Heart left ventricle (tissue), 16 donors: ENCODE measurements at regions not wholly inside any gene's neighbourhood (a gene's known extent, or its start where the extent isn't known, plus 50 kb on each side); places are given as distances from the start of the nearest gene placed in this dataset.

Experiments
- ATAC-seq, 4 donors: fragments of 200-7000 bp; cut with Tn5 transposase; one replicate each; pipeline ENCODE4 v1.9.1; 2020 to 2022; ENCODE audit warnings: moderate library complexity in 4 of 4, mild to moderate bottlenecking in 3 of 4, moderate number of reproducible peaks in 1 of 4
- DNase-seq, 5 donors: peaks; one replicate each; pipeline ENCODE4 v3.0.0-alpha.2; 2020
- H3K27ac ChIP-seq, 12 donors: fragments of 200-600 bp; sonication (generic) in 4 of 12; one replicate each; pipeline versions ENCODE4 v1.5.0 to v1.8.0; 2016 to 2022; ENCODE audit warnings: mild to moderate bottlenecking in 2 of 12
- H3K27me3 ChIP-seq, 9 donors: fragments of 200-600 bp; sonication (generic) in 2 of 9; one replicate each; pipeline versions ENCODE4 v1.5.1 to v1.8.0; 2016 to 2022; ENCODE audit warnings: mild to moderate bottlenecking in 3 of 9
- H3K36me3 ChIP-seq, 9 donors: fragments of 200-600 bp; sonication (generic) in 2 of 9; one replicate each; pipeline versions ENCODE4 v1.5.0 to v1.8.0; 2018 to 2022; ENCODE audit warnings: mild to moderate bottlenecking in 2 of 9
- H3K4me1 ChIP-seq, 12 donors: fragments of 200-600 bp; sonication (generic) in 4 of 12; one replicate each; pipeline versions ENCODE4 v1.5.0 to v1.8.0; 2016 to 2022; ENCODE audit warnings: mild to moderate bottlenecking in 3 of 12
- H3K4me3 ChIP-seq, 12 donors: fragments of 200-600 bp; sonication (generic) in 4 of 12; one replicate each; pipeline versions ENCODE4 v1.5.0 to v1.8.0; 2017 to 2022; ENCODE audit warnings: mild to moderate bottlenecking in 9 of 12, moderate library complexity in 4 of 12
- H3K9me3 ChIP-seq, 12 donors: fragments of 200-600 bp; sonication (generic) in 4 of 12; one replicate each; pipeline versions ENCODE4 v1.5.0 to v1.8.0; 2016 to 2022; ENCODE audit warnings: mild to moderate bottlenecking in 1 of 12
- POLR2A ChIP-seq, 2 donors: fragments of 450-650 bp; IDR thresholded peaks; one replicate each; pipeline ENCODE4 v1.6.1; 2017; ENCODE audit warnings: antibody characterized with exemption in 2 of 2, mild to moderate bottlenecking in 2 of 2, moderate library complexity in 2 of 2
- WGBS, 4 donors: extraction: QIAGEN DNeasy Blood & Tissue Kit in 2 of 4; methylation state at CpG; one replicate each; pipeline versions ENCODE4 v1.1.5 to v1.1.7; 2013 to 2018; 5-methylcytosine and 5-hydroxymethylcytosine counted together
- intact Hi-C, 10 donors: fragments of 100-400 bp; cut with DNase I; formaldehyde crosslinking; loops; one replicate each; pipeline versions ENCODE4 v1.11.1 to v1.14.2; 2022
- TF ChIP-seq, protein P1 (sequence below), 12 donors: fragments of 200-600 bp; sonication (generic) in 4 of 12; IDR thresholded peaks; one replicate each; pipeline versions ENCODE4 v1.5.0 to v1.8.0; 2018 to 2022; ENCODE audit warnings: antibody characterized with exemption in 12 of 12, mild to moderate bottlenecking in 5 of 12
- donor health status: ischemic (EF 13 %, LVEDD 7.1; RV severe dilation, severe dysfunction).
- donor health status: healthy with polysubstance abuse.
- donor health status: DM: no; HTN: yes; CAD: no.
- donor health status: DM: no; HTN: no; CAD: no.
- donor health status: ischemic (EF 25% LVEDD 6.9; RV normal size, moderate dysfunction).
- donor health status: ischemic (EF 25% LVEDD 5.7; RV mildly dilated, moderate dysfunction).
- donor health status: healthy.
- donor health status: DM: yes; HTN: yes; CAD: no.
- donor health status: ischemic (EF 35%, LVEDD 5.7; RV mildly dilated, moderate dysfunction).
- donor health status: nonischemic (EF 11% LVEDD 7.7; RV severe dilation, severe dysfunction).
- donor health status: DM: yes; HTN: yes; CAD: no.
- donor health status: PGD.
- donor health status: ischemic (EF 29% LVEDD 5.4; RV normal size, mild dysfunction).
- donor health status: nonischemic (EF 23%, LVEDD 6.1; RV moderate dilation, normal function).

DNA sequence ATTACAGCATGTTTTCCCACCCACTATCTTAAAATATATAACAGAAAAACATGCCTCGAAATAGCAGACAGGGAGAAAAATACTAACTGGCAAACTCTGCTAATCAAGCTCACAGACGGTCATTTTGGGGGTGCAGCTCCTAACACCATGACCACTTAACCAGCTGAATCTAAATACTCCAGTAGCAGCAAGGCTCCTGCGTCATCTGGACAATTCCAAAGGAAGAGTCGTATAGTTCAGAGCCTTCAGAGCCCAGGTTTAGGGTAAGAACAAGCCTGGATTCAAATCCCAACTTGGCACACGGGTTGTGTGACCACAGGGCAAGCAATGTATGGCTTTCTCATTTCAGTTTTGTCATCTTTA, 81.3 kb upstream of the COL21A1 start:
- Histone ChIP-seq H3K9me3 (no peaks in the 10 kb centered on the region), H3K4me1 (peaks cover 0 to 3% (median 0%) of the 10 kb centered on the region in 12 donors), H3K27ac (no peak overlapping the region), H3K36me3 (no peaks in the 10 kb centered on the region), H3K27me3 (no peaks in the 10 kb centered on the region), H3K4me3 (no peak overlapping the region)
- DNase-seq (no peak), ATAC-seq (no peak)
- intact Hi-C loops = no loop called here
- no peak for TF ChIP-seq POLR2A (IDR thresholded peaks at IDR 0.05)
- TF ChIP-seq, protein P1, sequence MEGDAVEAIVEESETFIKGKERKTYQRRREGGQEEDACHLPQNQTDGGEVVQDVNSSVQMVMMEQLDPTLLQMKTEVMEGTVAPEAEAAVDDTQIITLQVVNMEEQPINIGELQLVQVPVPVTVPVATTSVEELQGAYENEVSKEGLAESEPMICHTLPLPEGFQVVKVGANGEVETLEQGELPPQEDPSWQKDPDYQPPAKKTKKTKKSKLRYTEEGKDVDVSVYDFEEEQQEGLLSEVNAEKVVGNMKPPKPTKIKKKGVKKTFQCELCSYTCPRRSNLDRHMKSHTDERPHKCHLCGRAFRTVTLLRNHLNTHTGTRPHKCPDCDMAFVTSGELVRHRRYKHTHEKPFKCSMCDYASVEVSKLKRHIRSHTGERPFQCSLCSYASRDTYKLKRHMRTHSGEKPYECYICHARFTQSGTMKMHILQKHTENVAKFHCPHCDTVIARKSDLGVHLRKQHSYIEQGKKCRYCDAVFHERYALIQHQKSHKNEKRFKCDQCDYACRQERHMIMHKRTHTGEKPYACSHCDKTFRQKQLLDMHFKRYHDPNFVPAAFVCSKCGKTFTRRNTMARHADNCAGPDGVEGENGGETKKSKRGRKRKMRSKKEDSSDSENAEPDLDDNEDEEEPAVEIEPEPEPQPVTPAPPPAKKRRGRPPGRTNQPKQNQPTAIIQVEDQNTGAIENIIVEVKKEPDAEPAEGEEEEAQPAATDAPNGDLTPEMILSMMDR (IDR thresholded peaks at IDR 0.05) = no peak
- 80 to 83% (median 81%) methylated on average over 5 of the region's 5 CpGs for WGBS, 4 donors

DNA sequence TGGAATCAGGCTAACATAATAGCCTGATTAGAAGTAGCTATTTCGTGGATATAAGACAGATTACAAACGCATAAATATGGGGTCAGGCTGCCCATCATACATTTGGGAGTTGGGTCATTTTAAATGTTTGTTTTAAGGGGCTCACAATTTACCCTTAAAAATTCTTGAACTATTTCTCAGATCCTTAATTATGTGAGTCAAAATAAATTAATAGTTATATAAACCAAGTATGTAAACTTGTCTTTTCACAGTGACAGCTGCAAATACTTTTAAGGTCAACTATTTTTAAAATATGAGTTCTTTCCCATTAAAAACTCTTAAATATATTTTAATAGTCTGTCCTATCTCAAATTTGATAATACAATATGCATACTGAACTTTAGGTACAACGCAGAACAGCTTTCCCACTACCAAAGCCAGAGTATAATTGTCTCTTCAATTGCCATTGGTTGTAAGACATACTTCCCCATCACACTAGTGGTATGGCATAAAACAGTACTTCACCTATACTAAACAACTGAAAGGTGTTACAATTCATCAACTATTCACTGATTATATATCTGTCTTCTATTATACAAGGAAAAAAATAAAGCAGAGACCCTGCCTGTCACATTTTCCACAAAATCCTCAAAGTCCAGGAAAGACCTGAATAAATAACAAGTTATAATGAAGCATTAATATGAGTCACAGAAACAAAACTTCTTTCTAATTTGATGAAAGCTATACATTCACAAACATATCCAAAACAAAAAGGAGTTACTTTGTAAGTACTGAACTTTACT, 80.8 kb upstream of the COL21A1 start:
- no peak for ATAC-seq
- 78 to 89% (median 78%) methylated on average over 3 of the region's 3 CpGs for WGBS, 4 donors
- intact Hi-C loops = no loop called here

DNA sequence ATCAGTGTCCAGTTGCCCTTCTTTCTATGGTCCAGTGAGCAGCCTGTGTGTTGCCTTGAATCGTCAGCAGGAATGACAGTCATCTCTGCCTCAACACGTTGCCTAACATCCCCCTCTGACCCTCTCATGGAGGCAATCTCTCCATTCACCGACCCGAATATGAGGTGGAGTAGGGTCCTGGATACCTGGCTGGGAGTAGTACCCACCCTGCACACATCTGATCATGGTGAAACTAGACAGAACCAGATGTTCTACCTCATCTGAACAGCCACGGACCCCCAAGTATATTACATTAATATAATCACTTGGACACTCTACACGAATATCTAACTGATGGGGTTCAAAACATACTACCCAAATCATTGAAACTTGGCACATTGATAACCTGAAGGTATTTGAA, 77.0 kb upstream of the COL21A1 start:
- intact Hi-C loops = no loop called here
- H3K27me3 ChIP-seq = no peaks in the 10 kb centered on the region
- WGBS, 4 donors = 42 to 47% (median 44%) methylated on average over 6 of the region's 6 CpGs
- no peak for ATAC-seq
- no peaks in the 10 kb centered on the region for H3K9me3 ChIP-seq
- DNase-seq = no peak
- H3K4me1 ChIP-seq = peaks cover 0 to 2% (median 0%) of the 10 kb centered on the region in 12 donors
- TF ChIP-seq, protein P1 (IDR thresholded peaks at IDR 0.05) = no peak
- no peak for TF ChIP-seq POLR2A (IDR thresholded peaks at IDR 0.05)
- H3K4me3 ChIP-seq = no peak overlapping the region
- no peaks in the 10 kb centered on the region for H3K36me3 ChIP-seq
- H3K27ac ChIP-seq = no peak overlapping the region

More for the DNA sequence above, 80.8 kb upstream of the COL21A1 start:
- Histone ChIP-seq H3K27me3 (no peaks in the 10 kb centered on the region), H3K4me1 (peaks cover 0 to 3% (median 0%) of the 10 kb centered on the region in 12 donors), H3K4me3 (no peak overlapping the region), H3K27ac (no peak overlapping the region), H3K9me3 (no peaks in the 10 kb centered on the region), H3K36me3 (no peaks in the 10 kb centered on the region)
- no peak for DNase-seq
- TF ChIP-seq POLR2A (IDR thresholded peaks at IDR 0.05) = no peak
- TF ChIP-seq, protein P1 (IDR thresholded peaks at IDR 0.05) = no peak

DNA sequence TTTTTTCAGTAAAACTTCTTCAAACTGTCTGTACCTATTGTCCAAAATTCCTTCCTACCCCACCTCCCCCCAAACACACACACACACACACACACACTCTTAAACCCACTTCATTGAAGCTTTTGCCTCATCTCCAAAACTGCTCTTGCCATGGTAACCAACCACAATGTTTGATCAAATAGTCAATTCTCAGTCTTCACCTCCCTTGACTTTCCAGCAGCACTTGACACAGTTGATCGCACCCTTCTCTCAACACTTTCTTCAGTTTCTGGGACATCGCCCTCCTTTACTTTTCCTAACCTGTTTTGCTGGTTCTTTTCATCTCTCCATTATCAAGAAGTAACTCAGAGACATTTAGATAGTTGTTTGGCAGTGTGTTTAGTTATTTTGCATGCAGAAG, 71.5 kb upstream of the COL21A1 start:
- intact Hi-C loops = no loop called here
- Histone ChIP-seq H3K4me1 (no peaks in the 10 kb centered on the region), H3K27me3 (no peaks in the 10 kb centered on the region), H3K4me3 (no peak overlapping the region), H3K9me3 (no peaks in the 10 kb centered on the region), H3K27ac (no peak overlapping the region), H3K36me3 (no peaks in the 10 kb centered on the region)
- TF ChIP-seq POLR2A (IDR thresholded peaks at IDR 0.05) = no peak
- TF ChIP-seq, protein P1 (IDR thresholded peaks at IDR 0.05) = no peak
- DNase-seq = no peak
- 93 to 98% (median 93%) methylated on average over 2 of the region's 2 CpGs for WGBS, 4 donors
- no peak for ATAC-seq
